RWPE2 (cell line): ENCODE measurements at regions not wholly inside any gene's neighbourhood (a gene's known extent, or its start where the extent isn't known, plus 50 kb on each side); places are given as distances from the start of the nearest gene placed in this dataset.
"Not testable (repeated sequence)": the region's sequence is repeated elsewhere in the genome, so short reads cannot be mapped to it uniquely, and the experiment has no call there.

Experiments used
- ATAC-seq: fragments of 200-7000 bp; cut with Tn5 transposase; 3 replicates; pipeline ENCODE4 v1.9.1; 2021; ENCODE audit warnings: low read depth
- DNase-seq: peaks from one replicate; pipeline ENCODE4 v3.0.0-alpha.2; 2020; ENCODE audit warnings: low spot score
- H3K27ac ChIP-seq: fragments of 450-650 bp; 2 replicates; pipeline ENCODE4 v1.5.1; 2017; ENCODE audit warnings: mild to moderate bottlenecking; ENCODE audit not compliant: poor library complexity, severe bottlenecking
- H3K27me3 ChIP-seq: fragments of 250-450 bp; sonication (Bioruptor Pico); 2 replicates; pipeline ENCODE4 v1.5.1; 2021; ENCODE audit warnings: mild to moderate bottlenecking, moderate library complexity; ENCODE audit not compliant: insufficient read depth, poor library complexity, severe bottlenecking
- H3K36me3 ChIP-seq: fragments of 250-450 bp; sonication (Bioruptor Pico); 2 replicates; pipeline ENCODE4 v1.5.1; 2020; ENCODE audit warnings: low read depth, mild to moderate bottlenecking, moderate library complexity
- H3K4me1 ChIP-seq: fragments of 250-450 bp; sonication (Bioruptor Pico); 2 replicates; pipeline ENCODE4 v1.5.1; 2021; ENCODE audit warnings: mild to moderate bottlenecking, moderate library complexity; ENCODE audit not compliant: insufficient read depth, poor library complexity, severe bottlenecking
- H3K4me3 ChIP-seq: fragments of 250-450 bp; sonication (Bioruptor Pico); 2 replicates; pipeline ENCODE4 v1.5.1; 2021; ENCODE audit warnings: mild to moderate bottlenecking, moderate library complexity; ENCODE audit not compliant: severe bottlenecking
- H3K9me3 ChIP-seq: fragments of 250-450 bp; sonication (Bioruptor Pico); 2 replicates; pipeline ENCODE4 v1.5.1; 2021; ENCODE audit warnings: mild to moderate bottlenecking, moderate library complexity; ENCODE audit not compliant: severe bottlenecking

GRCh38 chr7:65643498-65643897, 229.4 kb upstream of the VKORC1L1 start:
- not testable (repeated sequence) for H3K27ac ChIP-seq, ATAC-seq, H3K4me3 ChIP-seq, DNase-seq, H3K27me3 ChIP-seq, H3K4me1 ChIP-seq, H3K9me3 ChIP-seq, H3K36me3 ChIP-seq

- not testable (repeated sequence) for H3K4me1 ChIP-seq, H3K9me3 ChIP-seq, H3K27ac ChIP-seq, ATAC-seq, DNase-seq, H3K27me3 ChIP-seq, H3K36me3 ChIP-seq, H3K4me3 ChIP-seq
These were observed 225.5 kb upstream of the VKORC1L1 start for GRCh38 chr7:65647153-65647964.

- not testable (repeated sequence) for ATAC-seq, H3K36me3 ChIP-seq, H3K4me1 ChIP-seq, H3K27ac ChIP-seq, H3K9me3 ChIP-seq, H3K4me3 ChIP-seq, DNase-seq, H3K27me3 ChIP-seq
These were observed 221.7 kb upstream of the VKORC1L1 start for GRCh38 chr7:65651174-65651573.

GRCh38 chr7:65651826-65652592, 220.9 kb upstream of the VKORC1L1 start:
- not testable (repeated sequence) for H3K27ac ChIP-seq, DNase-seq, H3K36me3 ChIP-seq, ATAC-seq, H3K27me3 ChIP-seq, H3K4me3 ChIP-seq, H3K9me3 ChIP-seq, H3K4me1 ChIP-seq

GRCh38 chr7:65652669-65653068, 220.2 kb upstream of the VKORC1L1 start:
- H3K4me1 ChIP-seq, H3K36me3 ChIP-seq, ATAC-seq, H3K27ac ChIP-seq, H3K4me3 ChIP-seq, H3K27me3 ChIP-seq, H3K9me3 ChIP-seq, DNase-seq: not testable (repeated sequence)

GRCh38 chr7:65656494-65657188, 216.2 kb upstream of the VKORC1L1 start:
- H3K27ac ChIP-seq, H3K4me3 ChIP-seq, H3K36me3 ChIP-seq, ATAC-seq, H3K9me3 ChIP-seq, DNase-seq, H3K27me3 ChIP-seq, H3K4me1 ChIP-seq: not testable (repeated sequence)

- ATAC-seq, H3K36me3 ChIP-seq, DNase-seq, H3K9me3 ChIP-seq, H3K4me3 ChIP-seq, H3K4me1 ChIP-seq, H3K27me3 ChIP-seq, H3K27ac ChIP-seq: not testable (repeated sequence)
These were observed 189.5 kb upstream of the VKORC1L1 start for GRCh38 chr7:65683362-65683761.

- DNase-seq, H3K4me3 ChIP-seq, H3K9me3 ChIP-seq, H3K27me3 ChIP-seq, H3K36me3 ChIP-seq, H3K4me1 ChIP-seq, H3K27ac ChIP-seq: not testable (repeated sequence)
- peak; percentile 74 for ATAC-seq
These were observed 173.7 kb upstream of the VKORC1L1 start for GRCh38 chr7:65699026-65699714.

GRCh38 chr7:65699715-65700356, 173.0 kb upstream of the VKORC1L1 start:
- DNase-seq, H3K4me1 ChIP-seq, H3K4me3 ChIP-seq, H3K27me3 ChIP-seq, H3K27ac ChIP-seq, H3K9me3 ChIP-seq, H3K36me3 ChIP-seq: not testable (repeated sequence)
- ATAC-seq: peak; percentile 44

GRCh38 chr7:65719123-65719798, 153.6 kb upstream of the VKORC1L1 start:
- peak; percentile 17; the same call in 1 of the 3 replicates for ATAC-seq
- not testable (repeated sequence) for H3K36me3 ChIP-seq, H3K4me3 ChIP-seq, DNase-seq, H3K4me1 ChIP-seq, H3K9me3 ChIP-seq, H3K27ac ChIP-seq, H3K27me3 ChIP-seq
